Esophagus squamous epithelium (tissue), 5 donors: ENCODE measurements at regions not wholly inside any gene's neighbourhood (a gene's known extent, or its start where the extent isn't known, plus 50 kb on each side); places are given as distances from the start of the nearest gene placed in this dataset.
"Not testable (repeated sequence)": the region's sequence is repeated elsewhere in the genome, so short reads cannot be mapped to it uniquely, and the experiment has no call there.

ENCODE experiments used
- DNase-seq: peaks from one replicate; lab custom pipeline; 2025; lab: John Stamatoyannopoulos, UW
- H3K27ac ChIP-seq, 4 donors: fragments of 200-600 bp; sonication (generic); one replicate each; pipeline ENCODE4 v1.5.1; 2016 to 2019; ENCODE audit warnings: mild to moderate bottlenecking in 1 of 4
- H3K27me3 ChIP-seq, 4 donors: fragments of 200-600 bp; sonication (generic); 1 replicate in 3 of 4; 2 replicates in 1 of 4; pipeline versions ENCODE4 v1.5.1 to v1.6.0; 2017 to 2021; ENCODE audit warnings: antibody characterized with exemption in 1 of 4
- H3K36me3 ChIP-seq, 3 donors: fragments of 200-600 bp; sonication (generic); one replicate each; pipeline ENCODE4 v1.5.1; 2016 to 2019
- H3K4me1 ChIP-seq, 3 donors: fragments of 200-600 bp; sonication (generic); one replicate each; pipeline ENCODE4 v1.5.1; 2017 to 2019
- H3K4me3 ChIP-seq, 4 donors: fragments of 200-600 bp; sonication (generic); 1 replicate in 3 of 4; 2 replicates in 1 of 4; pipeline ENCODE4 v1.5.1; 2016 to 2019; ENCODE audit warnings: mild to moderate bottlenecking in 2 of 4, moderate library complexity in 1 of 4
- H3K9me3 ChIP-seq, 3 donors: fragments of 200-600 bp; sonication (generic); one replicate each; pipeline ENCODE4 v1.5.1; 2016 to 2019
- POLR2A ChIP-seq, 4 donors: fragments of 450-650 bp; IDR thresholded peaks; one replicate each; pipeline ENCODE4 v1.6.1; 2017; ENCODE audit warnings: antibody characterized with exemption in 4 of 4, mild to moderate bottlenecking in 4 of 4, moderate library complexity in 3 of 4
- WGBS, 2 donors: methylation state at CpG; one replicate each; pipeline ENCODE4 v1.1.5; 2018; 5-methylcytosine and 5-hydroxymethylcytosine counted together
- intact Hi-C: fragments of 100-400 bp; cut with DNase I; formaldehyde crosslinking; loops from one replicate; pipeline ENCODE4 v1.15.0; 2022
- TF ChIP-seq, protein P1 (sequence below), 6 experiments: fragments of 450-650 bp in 4 of 6; fragments of 200-600 bp in 2 of 6; sonication (generic) in 2 of 6; IDR thresholded peaks; one replicate each; pipeline ENCODE4 v1.5.1; 2016 to 2019; ENCODE audit warnings: antibody characterized with exemption in 6 of 6, mild to moderate bottlenecking in 4 of 6, moderate library complexity in 4 of 6
- donor health status: DM: yes; HTN: yes; CAD: no.

GRCh38 chr18:28729321-28729720, 552.4 kb upstream of the CDH2 start:
- H3K4me3 ChIP-seq, result no peak overlapping the region
- no peak overlapping the region for H3K27ac ChIP-seq
- no peak for DNase-seq
- 52 to 71% methylated on average over 1 of the region's 1 CpG for WGBS, 2 donors
- intact Hi-C loops, result no loop called here
- TF ChIP-seq, protein P1, sequence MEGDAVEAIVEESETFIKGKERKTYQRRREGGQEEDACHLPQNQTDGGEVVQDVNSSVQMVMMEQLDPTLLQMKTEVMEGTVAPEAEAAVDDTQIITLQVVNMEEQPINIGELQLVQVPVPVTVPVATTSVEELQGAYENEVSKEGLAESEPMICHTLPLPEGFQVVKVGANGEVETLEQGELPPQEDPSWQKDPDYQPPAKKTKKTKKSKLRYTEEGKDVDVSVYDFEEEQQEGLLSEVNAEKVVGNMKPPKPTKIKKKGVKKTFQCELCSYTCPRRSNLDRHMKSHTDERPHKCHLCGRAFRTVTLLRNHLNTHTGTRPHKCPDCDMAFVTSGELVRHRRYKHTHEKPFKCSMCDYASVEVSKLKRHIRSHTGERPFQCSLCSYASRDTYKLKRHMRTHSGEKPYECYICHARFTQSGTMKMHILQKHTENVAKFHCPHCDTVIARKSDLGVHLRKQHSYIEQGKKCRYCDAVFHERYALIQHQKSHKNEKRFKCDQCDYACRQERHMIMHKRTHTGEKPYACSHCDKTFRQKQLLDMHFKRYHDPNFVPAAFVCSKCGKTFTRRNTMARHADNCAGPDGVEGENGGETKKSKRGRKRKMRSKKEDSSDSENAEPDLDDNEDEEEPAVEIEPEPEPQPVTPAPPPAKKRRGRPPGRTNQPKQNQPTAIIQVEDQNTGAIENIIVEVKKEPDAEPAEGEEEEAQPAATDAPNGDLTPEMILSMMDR (IDR thresholded peaks at IDR 0.05), result no peak
- TF ChIP-seq POLR2A (IDR thresholded peaks at IDR 0.05), result no peak
- H3K27me3 ChIP-seq, result no peaks in the 10 kb centered on the region
- H3K9me3 ChIP-seq, result no peaks in the 10 kb centered on the region
- no peaks in the 10 kb centered on the region for H3K36me3 ChIP-seq
- no peaks in the 10 kb centered on the region for H3K4me1 ChIP-seq

GRCh38 chr18:28728891-28729290, 552.0 kb upstream of the CDH2 start:
- Histone ChIP-seq H3K36me3 (no peaks in the 10 kb centered on the region), H3K27me3 (no peaks in the 10 kb centered on the region), H3K4me3 (no peak overlapping the region), H3K27ac (no peak overlapping the region), H3K4me1 (no peaks in the 10 kb centered on the region), H3K9me3 (no peaks in the 10 kb centered on the region)
- intact Hi-C loops, result no loop called here
- 1 to 13% methylated on average over 2 of the region's 2 CpGs for WGBS, 2 donors
- TF ChIP-seq, protein P1 (IDR thresholded peaks at IDR 0.05), result no peak
- no peak for TF ChIP-seq POLR2A (IDR thresholded peaks at IDR 0.05)
- no peak for DNase-seq

- H3K9me3 ChIP-seq, H3K27me3 ChIP-seq, DNase-seq, H3K4me1 ChIP-seq, H3K4me3 ChIP-seq, H3K36me3 ChIP-seq, H3K27ac ChIP-seq, intact Hi-C loops: not testable (repeated sequence)
- WGBS, 2 donors, result 84% methylated on average over 3 of the region's 4 CpGs
Measured at GRCh38 chr18:28727189-28727588, 550.3 kb upstream of the CDH2 start.

GRCh38 chr18:28725876-28726275, 548.9 kb upstream of the CDH2 start:
- intact Hi-C loops, result no loop called here
- WGBS, 2 donors, result 60 to 73% methylated on average over 2 of the region's 2 CpGs
- no peak for TF ChIP-seq POLR2A (IDR thresholded peaks at IDR 0.05)
- TF ChIP-seq, protein P1 (IDR thresholded peaks at IDR 0.05), result no peak

DNA sequence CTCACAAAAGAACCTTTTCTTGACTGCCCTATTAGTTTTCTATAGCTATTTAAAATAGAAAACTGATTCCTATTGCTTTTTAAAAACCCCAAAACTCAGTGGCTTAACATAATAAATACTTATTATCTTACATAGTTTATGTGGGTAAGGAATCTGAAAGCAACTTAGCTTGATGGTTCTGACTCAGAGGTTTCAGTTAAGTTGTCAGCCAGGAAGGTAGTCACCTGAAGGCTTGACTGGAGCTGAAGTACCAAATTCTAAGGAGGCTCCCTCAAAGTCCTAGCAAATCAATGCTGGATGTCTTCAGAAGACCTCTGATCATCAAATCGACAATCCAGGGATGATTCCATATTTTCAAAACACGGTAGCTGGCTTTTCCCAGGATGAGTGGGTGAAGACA, 546.6 kb upstream of the CDH2 start:
- no peak for DNase-seq
- Histone ChIP-seq H3K4me3 (no peak overlapping the region), H3K9me3 (no peaks in the 10 kb centered on the region), H3K27ac (no peak overlapping the region), H3K4me1 (no peaks in the 10 kb centered on the region), H3K27me3 (no peaks in the 10 kb centered on the region), H3K36me3 (no peaks in the 10 kb centered on the region)
- TF ChIP-seq, protein P1 (IDR thresholded peaks at IDR 0.05), result no peak
- no peak for TF ChIP-seq POLR2A (IDR thresholded peaks at IDR 0.05)
- 71 to 76% methylated on average over 2 of the region's 2 CpGs for WGBS, 2 donors
- intact Hi-C loops, result no loop called here

More at GRCh38 chr18:28725876-28726275, 548.9 kb upstream of the CDH2 start:
- Histone ChIP-seq H3K27me3 (no peaks in the 10 kb centered on the region), H3K36me3 (no peaks in the 10 kb centered on the region), H3K9me3 (no peaks in the 10 kb centered on the region), H3K4me1 (no peaks in the 10 kb centered on the region), H3K4me3 (no peak overlapping the region), H3K27ac (no peak overlapping the region)
- DNase-seq, result no peak

DNA sequence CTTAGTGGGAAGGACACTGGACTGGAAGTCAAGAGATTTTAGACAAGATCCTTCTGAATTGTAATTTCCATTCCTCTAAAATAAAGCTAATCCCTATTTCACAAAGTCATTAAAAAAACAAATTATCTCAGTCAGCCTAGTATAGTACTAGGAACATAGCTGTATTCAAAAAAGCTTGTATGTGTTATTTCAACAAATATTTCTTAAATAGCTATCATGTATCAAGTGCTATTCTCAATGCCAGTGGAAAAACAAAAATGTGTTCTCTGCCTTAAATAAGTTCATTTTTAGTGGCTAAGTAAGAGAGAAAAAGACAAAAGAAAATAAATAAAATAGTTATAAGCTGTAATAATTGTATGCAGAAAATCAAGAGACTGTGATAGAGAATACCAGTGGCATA, 541.8 kb upstream of the CDH2 start:
- H3K36me3 ChIP-seq, result no peaks in the 10 kb centered on the region
- H3K27me3 ChIP-seq, result no peaks in the 10 kb centered on the region
- intact Hi-C loops, result no loop called here
- H3K4me3 ChIP-seq, result no peak overlapping the region
- H3K27ac ChIP-seq, result no peak overlapping the region
- H3K9me3 ChIP-seq, result no peaks in the 10 kb centered on the region
- no peak for DNase-seq
- H3K4me1 ChIP-seq, result no peaks in the 10 kb centered on the region
- TF ChIP-seq POLR2A (IDR thresholded peaks at IDR 0.05), result no peak
- TF ChIP-seq, protein P1 (IDR thresholded peaks at IDR 0.05), result no peak
